ENCODE measurements at regions not wholly inside any gene's neighbourhood (a gene's known extent, or its start where the extent isn't known, plus 50 kb on each side); places are given as distances from the start of the nearest gene placed in this dataset.

- TF ChIP-seq SUZ12 (IDR thresholded peaks at IDR 0.05; ENCODE audit: extremely low read depth, insufficient read depth, insufficient read length) (no peak), YY1 (IDR thresholded peaks at IDR 0.05; ENCODE audit: insufficient read depth, insufficient read length) (no peak), ZNF274 (IDR thresholded peaks at IDR 0.05; ENCODE audit: low read depth, low read length) (no peak)
- no peaks in the 10 kb centered on the region for H3K9me3 ChIP-seq (ENCODE audit: insufficient read depth, low read length)
- no peak overlapping the region for H3K9ac ChIP-seq (ENCODE audit: insufficient read length, low read depth)
- H3K4me1 ChIP-seq (ENCODE audit: insufficient read depth, insufficient read length): no peaks in the 10 kb centered on the region
- H3K27me3 ChIP-seq (ENCODE audit: insufficient read depth, insufficient read length): no peaks in the 10 kb centered on the region
- H3K36me3 ChIP-seq (ENCODE audit: insufficient read depth, insufficient read length, low read length): no peaks in the 10 kb centered on the region
- DNase-seq (ENCODE audit: low read depth, low spot score): no peak
- H3K4me3 ChIP-seq (ENCODE audit: insufficient read length, low read depth): no peak overlapping the region
Observed at GRCh38 chr4:180683186-180683585, 1560.0 kb upstream of the TENM3 start.

- no peaks in the 10 kb centered on the region for H3K27me3 ChIP-seq (ENCODE audit: insufficient read depth, insufficient read length)
- no peak overlapping the region for H3K9ac ChIP-seq (ENCODE audit: insufficient read length, low read depth)
- H3K36me3 ChIP-seq (ENCODE audit: insufficient read depth, insufficient read length, low read length): no peaks in the 10 kb centered on the region
- H3K4me3 ChIP-seq (ENCODE audit: insufficient read length, low read depth): no peak overlapping the region
- no peak for DNase-seq (ENCODE audit: low read depth, low spot score)
- no peak for TF ChIP-seq SUZ12 (IDR thresholded peaks at IDR 0.05; ENCODE audit: extremely low read depth, insufficient read depth, insufficient read length)
- no peak for TF ChIP-seq YY1 (IDR thresholded peaks at IDR 0.05; ENCODE audit: insufficient read depth, insufficient read length)
- no peak for TF ChIP-seq ZNF274 (IDR thresholded peaks at IDR 0.05; ENCODE audit: low read depth, low read length)
- no peaks in the 10 kb centered on the region for H3K4me1 ChIP-seq (ENCODE audit: insufficient read depth, insufficient read length)
- peaks cover 11% of the 10 kb centered on the region; the same call in 1 of the 2 replicates for H3K9me3 ChIP-seq (ENCODE audit: insufficient read depth, low read length)
Observed at GRCh38 chr4:180688480-180688879, 1554.7 kb upstream of the TENM3 start.

DNA sequence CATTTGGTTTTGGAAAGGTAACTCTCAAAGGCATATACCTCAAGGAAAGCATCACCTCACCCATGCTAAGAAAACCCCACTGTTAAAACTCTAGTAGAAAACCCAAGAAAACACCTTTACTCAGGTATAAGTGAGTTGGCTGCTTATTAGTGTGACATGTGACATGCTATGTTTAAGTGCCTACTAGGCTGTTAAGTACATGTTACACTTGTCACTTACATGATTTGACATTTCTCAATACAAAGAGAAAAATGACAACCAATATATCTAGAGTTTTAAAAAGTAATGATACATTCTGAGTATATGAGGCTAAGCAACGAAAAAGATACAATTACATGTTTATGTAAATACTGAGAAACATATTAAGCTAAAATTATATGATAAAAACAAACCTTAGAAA is 1548.3 kb upstream of the TENM3 start:
- Histone ChIP-seq H3K27me3 (ENCODE audit: insufficient read depth, insufficient read length) (no peaks in the 10 kb centered on the region), H3K9ac (ENCODE audit: insufficient read length, low read depth) (no peak overlapping the region), H3K9me3 (ENCODE audit: insufficient read depth, low read length) (peaks cover 20% of the 10 kb centered on the region; the same call in 1 of the 2 replicates), H3K36me3 (ENCODE audit: insufficient read depth, insufficient read length, low read length) (no peaks in the 10 kb centered on the region), H3K4me3 (ENCODE audit: insufficient read length, low read depth) (no peak overlapping the region), H3K4me1 (ENCODE audit: insufficient read depth, insufficient read length) (no peaks in the 10 kb centered on the region)
- TF ChIP-seq ZNF274 (IDR thresholded peaks at IDR 0.05; ENCODE audit: low read depth, low read length) (no peak), YY1 (IDR thresholded peaks at IDR 0.05; ENCODE audit: insufficient read depth, insufficient read length) (no peak), SUZ12 (IDR thresholded peaks at IDR 0.05; ENCODE audit: extremely low read depth, insufficient read depth, insufficient read length) (no peak)
- no peak for DNase-seq (ENCODE audit: low read depth, low spot score)

GRCh38 chr4:180695851-180696250 is 1547.4 kb upstream of the TENM3 start:
- Histone ChIP-seq H3K27me3 (ENCODE audit: insufficient read depth, insufficient read length) (no peaks in the 10 kb centered on the region), H3K9ac (ENCODE audit: insufficient read length, low read depth) (no peak overlapping the region), H3K4me1 (ENCODE audit: insufficient read depth, insufficient read length) (no peaks in the 10 kb centered on the region), H3K9me3 (ENCODE audit: insufficient read depth, low read length) (peaks cover 20% of the 10 kb centered on the region; the same call in 1 of the 2 replicates), H3K36me3 (ENCODE audit: insufficient read depth, insufficient read length, low read length) (no peaks in the 10 kb centered on the region), H3K4me3 (ENCODE audit: insufficient read length, low read depth) (no peak overlapping the region)
- no peak for DNase-seq (ENCODE audit: low read depth, low spot score)
- TF ChIP-seq SUZ12 (IDR thresholded peaks at IDR 0.05; ENCODE audit: extremely low read depth, insufficient read depth, insufficient read length) (no peak), YY1 (IDR thresholded peaks at IDR 0.05; ENCODE audit: insufficient read depth, insufficient read length) (no peak), ZNF274 (IDR thresholded peaks at IDR 0.05; ENCODE audit: low read depth, low read length) (no peak)

- H3K4me1 ChIP-seq (ENCODE audit: insufficient read depth, insufficient read length): no peaks in the 10 kb centered on the region
- no peaks in the 10 kb centered on the region for H3K36me3 ChIP-seq (ENCODE audit: insufficient read depth, insufficient read length, low read length)
- H3K9ac ChIP-seq (ENCODE audit: insufficient read length, low read depth): no peak overlapping the region
- H3K4me3 ChIP-seq (ENCODE audit: insufficient read length, low read depth): no peak overlapping the region
- TF ChIP-seq SUZ12 (IDR thresholded peaks at IDR 0.05; ENCODE audit: extremely low read depth, insufficient read depth, insufficient read length): no peak
- H3K27me3 ChIP-seq (ENCODE audit: insufficient read depth, insufficient read length): no peaks in the 10 kb centered on the region
- peaks cover 20% of the 10 kb centered on the region; the same call in 1 of the 2 replicates for H3K9me3 ChIP-seq (ENCODE audit: insufficient read depth, low read length)
- no peak for DNase-seq (ENCODE audit: low read depth, low spot score)
Observed at GRCh38 chr4:180696460-180697092, 1546.6 kb upstream of the TENM3 start.

GRCh38 chr4:180698550-180699195 is 1544.5 kb upstream of the TENM3 start:
- Histone ChIP-seq H3K4me1 (ENCODE audit: insufficient read depth, insufficient read length) (no peaks in the 10 kb centered on the region), H3K4me3 (ENCODE audit: insufficient read length, low read depth) (no peak overlapping the region), H3K36me3 (ENCODE audit: insufficient read depth, insufficient read length, low read length) (no peaks in the 10 kb centered on the region), H3K9me3 (ENCODE audit: insufficient read depth, low read length) (peaks cover 9% of the 10 kb centered on the region; the same call in 1 of the 2 replicates), H3K9ac (ENCODE audit: insufficient read length, low read depth) (no peak overlapping the region), H3K27me3 (ENCODE audit: insufficient read depth, insufficient read length) (no peaks in the 10 kb centered on the region)
- TF ChIP-seq SUZ12 (IDR thresholded peaks at IDR 0.05; ENCODE audit: extremely low read depth, insufficient read depth, insufficient read length) (no peak), ZNF274 (IDR thresholded peaks at IDR 0.05; ENCODE audit: low read depth, low read length) (no peak), YY1 (IDR thresholded peaks at IDR 0.05; ENCODE audit: insufficient read depth, insufficient read length) (no peak)
- DNase-seq (ENCODE audit: low read depth, low spot score): no peak

DNA sequence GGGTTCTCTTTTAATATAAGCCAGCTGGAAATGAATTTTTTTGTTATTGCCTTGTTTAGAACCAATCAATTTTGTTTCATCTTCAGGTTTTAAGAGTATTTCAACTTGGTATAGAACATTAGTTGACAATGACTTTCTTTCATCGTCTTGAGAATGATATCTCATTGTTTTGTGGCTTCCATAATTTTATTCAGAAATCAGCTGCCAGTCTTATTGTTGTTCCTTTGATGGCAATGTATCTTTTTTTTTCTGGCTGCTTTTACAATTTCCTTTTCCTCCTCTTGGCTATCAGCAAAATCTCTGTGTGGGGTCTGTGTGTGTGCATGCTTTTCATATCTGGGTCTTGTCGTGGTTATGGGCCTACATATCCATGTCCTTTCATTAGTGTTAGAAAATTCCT is 1536.4 kb upstream of the TENM3 start:
- no peak overlapping the region for H3K9ac ChIP-seq (ENCODE audit: insufficient read length, low read depth)
- no peaks in the 10 kb centered on the region for H3K4me1 ChIP-seq (ENCODE audit: insufficient read depth, insufficient read length)
- no peaks in the 10 kb centered on the region for H3K27me3 ChIP-seq (ENCODE audit: insufficient read depth, insufficient read length)
- DNase-seq (ENCODE audit: low read depth, low spot score): no peak
- H3K9me3 ChIP-seq (ENCODE audit: insufficient read depth, low read length): no peaks in the 10 kb centered on the region
- no peak overlapping the region for H3K4me3 ChIP-seq (ENCODE audit: insufficient read length, low read depth)
- TF ChIP-seq ZNF274 (IDR thresholded peaks at IDR 0.05; ENCODE audit: low read depth, low read length) (no peak), YY1 (IDR thresholded peaks at IDR 0.05; ENCODE audit: insufficient read depth, insufficient read length) (no peak), SUZ12 (IDR thresholded peaks at IDR 0.05; ENCODE audit: extremely low read depth, insufficient read depth, insufficient read length) (no peak)
- H3K36me3 ChIP-seq (ENCODE audit: insufficient read depth, insufficient read length, low read length): no peaks in the 10 kb centered on the region

Data from NT2/D1 (cell line).